PC-9 (cell line): ENCODE measurements at regions not wholly inside any gene's neighbourhood (a gene's known extent, or its start where the extent isn't known, plus 50 kb on each side); places are given as distances from the start of the nearest gene placed in this dataset.

Source experiments
- BruUV-seq: library from RNA; stranded (reverse); fragments of 400-500 nt; replicated peaks from 2 replicates; lab custom pipeline; 2021; lab: Mats Ljungman, UMichigan
- CTCF ChIA-PET: fragments of 300-600 bp; sonication (Branson Sonifier 250); formaldehyde crosslinking; loops from one replicate; lab custom pipeline; 2022; ENCODE audit warnings: antibody characterized with exemption; lab: Charles Lee
- POLR2A ChIA-PET: fragments of 300-600 bp; sonication (Branson Sonifier 250); formaldehyde crosslinking; loops from one replicate; lab custom pipeline; 2022; ENCODE audit warnings: antibody characterized with exemption; ENCODE audit not compliant: unreplicated experiment; lab: Charles Lee
- DNase-seq, 2 experiments: peaks; one replicate each; pipeline versions ENCODE4 v3.0.0 to v3.0.0-alpha.2; 2015 to 2022; ENCODE audit warnings: mixed read lengths in 1 of 2
- H2AFZ ChIP-seq: fragments of 200-600 bp; sonication (generic); 2 replicates; pipeline ENCODE4 v1.8.1; 2017; ENCODE audit warnings: antibody characterized with exemption
- H3F3A ChIP-seq: fragments of 200-600 bp; sonication (generic); 2 replicates; pipeline ENCODE4 v1.8.1; 2017; ENCODE audit warnings: antibody characterized with exemption, mild to moderate bottlenecking, low read depth; ENCODE audit not compliant: insufficient read depth
- H3K27ac ChIP-seq: fragments of 200-600 bp; sonication (generic); 2 replicates; pipeline ENCODE4 v1.6.1; 2016; ENCODE audit warnings: mixed run types
- H3K27me3 ChIP-seq: fragments of 200-600 bp; sonication (generic); 2 replicates; pipeline ENCODE4 v1.6.1; 2016; ENCODE audit warnings: low read depth, mixed run types; ENCODE audit not compliant: insufficient read depth
- H3K36me3 ChIP-seq: fragments of 200-600 bp; sonication (generic); 2 replicates; pipeline ENCODE4 v1.6.1; 2016; ENCODE audit warnings: low read depth, mixed run types
- H3K4me1 ChIP-seq: fragments of 200-600 bp; sonication (generic); replicated peaks from 2 replicates; pipeline ENCODE4 v1.6.1; 2016; ENCODE audit warnings: mixed run types; ENCODE audit not compliant: insufficient read depth
- H3K4me2 ChIP-seq: fragments of 200-600 bp; sonication (generic); 2 replicates; pipeline ENCODE4 v1.6.1; 2017; ENCODE audit warnings: mixed run types
- H3K4me3 ChIP-seq: fragments of 200-600 bp; sonication (generic); 2 replicates; pipeline ENCODE4 v1.6.1; 2016; ENCODE audit warnings: mixed run types
- H3K79me2 ChIP-seq: fragments of 200-600 bp; sonication (generic); 2 replicates; pipeline ENCODE4 v1.6.1; 2017; ENCODE audit warnings: low read depth, mixed run types
- H3K9me2 ChIP-seq: fragments of 200-600 bp; sonication (generic); 2 replicates; pipeline ENCODE4 v1.8.1; 2017; ENCODE audit warnings: mild to moderate bottlenecking; ENCODE audit not compliant: insufficient read depth
- H3K9me3 ChIP-seq: fragments of 200-600 bp; sonication (generic); 2 replicates; pipeline ENCODE4 v1.8.1; 2016; ENCODE audit warnings: low read depth; ENCODE audit not compliant: insufficient read depth
- H4K20me1 ChIP-seq: fragments of 200-600 bp; sonication (generic); 2 replicates; pipeline ENCODE4 v1.8.1; 2017; ENCODE audit not compliant: insufficient read depth
- EZH2 ChIP-seq: fragments of 200-600 bp; sonication (generic); IDR thresholded peaks from 2 replicates; pipeline ENCODE4 v1.8.0; 2017; ENCODE audit warnings: antibody characterized with exemption, low read depth
- intact Hi-C: fragments of 100-400 bp; cut with micrococcal nuclease; formaldehyde crosslinking; loops from one replicate; pipeline ENCODE4 v1.10.0; 2022; ENCODE audit not compliant: unreplicated experiment
- TF ChIP-seq, protein P1 (sequence below): fragments of 200-600 bp; sonication (generic); conservative IDR thresholded peaks from 2 replicates; pipeline ENCODE4 v1.6.1; 2017; ENCODE audit warnings: mixed run types, antibody characterized with exemption, mild to moderate bottlenecking, moderate library complexity

- no peak for TF ChIP-seq EZH2
- TF ChIP-seq, protein P1, sequence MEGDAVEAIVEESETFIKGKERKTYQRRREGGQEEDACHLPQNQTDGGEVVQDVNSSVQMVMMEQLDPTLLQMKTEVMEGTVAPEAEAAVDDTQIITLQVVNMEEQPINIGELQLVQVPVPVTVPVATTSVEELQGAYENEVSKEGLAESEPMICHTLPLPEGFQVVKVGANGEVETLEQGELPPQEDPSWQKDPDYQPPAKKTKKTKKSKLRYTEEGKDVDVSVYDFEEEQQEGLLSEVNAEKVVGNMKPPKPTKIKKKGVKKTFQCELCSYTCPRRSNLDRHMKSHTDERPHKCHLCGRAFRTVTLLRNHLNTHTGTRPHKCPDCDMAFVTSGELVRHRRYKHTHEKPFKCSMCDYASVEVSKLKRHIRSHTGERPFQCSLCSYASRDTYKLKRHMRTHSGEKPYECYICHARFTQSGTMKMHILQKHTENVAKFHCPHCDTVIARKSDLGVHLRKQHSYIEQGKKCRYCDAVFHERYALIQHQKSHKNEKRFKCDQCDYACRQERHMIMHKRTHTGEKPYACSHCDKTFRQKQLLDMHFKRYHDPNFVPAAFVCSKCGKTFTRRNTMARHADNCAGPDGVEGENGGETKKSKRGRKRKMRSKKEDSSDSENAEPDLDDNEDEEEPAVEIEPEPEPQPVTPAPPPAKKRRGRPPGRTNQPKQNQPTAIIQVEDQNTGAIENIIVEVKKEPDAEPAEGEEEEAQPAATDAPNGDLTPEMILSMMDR = no peak
- intact Hi-C loops = no loop called here
Observed at GRCh38 chr15:47400603-47401002, 316.7 kb upstream of the SEMA6D start.

GRCh38 chr15:47401427-47401826 lies 315.9 kb upstream of the SEMA6D start:
- Histone ChIP-seq H2AFZ (no peak overlapping the region), H3K9me3 (no peaks in the 10 kb centered on the region), H3F3A (no peaks in the 10 kb centered on the region), H3K36me3 (no peaks in the 10 kb centered on the region), H3K4me3 (no peak overlapping the region), H3K27ac (no peak overlapping the region), H3K27me3 (no peaks in the 10 kb centered on the region; the same call in 1 of the 2 replicates), H3K4me1 (no peaks in the 10 kb centered on the region), H3K4me2 (no peak overlapping the region), H3K79me2 (no peaks in the 10 kb centered on the region), H3K9me2 (no peaks in the 10 kb centered on the region), H4K20me1 (no peaks in the 10 kb centered on the region)
- POLR2A ChIA-PET = no interaction called here
- TF ChIP-seq, protein P1 = no peak
- no peak for TF ChIP-seq EZH2
- no TSS peak for BruUV-seq
- CTCF ChIA-PET = no interaction called here
- no peak for DNase-seq
- intact Hi-C loops = no loop called here

More at GRCh38 chr15:47400603-47401002, 316.7 kb upstream of the SEMA6D start:
- Histone ChIP-seq H3K4me3 (no peak overlapping the region), H3K9me3 (no peaks in the 10 kb centered on the region), H3K79me2 (no peaks in the 10 kb centered on the region), H3K9me2 (no peaks in the 10 kb centered on the region), H3F3A (no peaks in the 10 kb centered on the region), H2AFZ (no peak overlapping the region), H3K4me2 (no peak overlapping the region), H3K36me3 (no peaks in the 10 kb centered on the region), H3K27me3 (no peaks in the 10 kb centered on the region; the same call in 1 of the 2 replicates), H4K20me1 (no peaks in the 10 kb centered on the region), H3K4me1 (no peaks in the 10 kb centered on the region), H3K27ac (no peak overlapping the region)
- ChIA-PET POLR2A (no interaction called here), CTCF (no interaction called here)
- DNase-seq = no peak
- BruUV-seq = no TSS peak

DNA sequence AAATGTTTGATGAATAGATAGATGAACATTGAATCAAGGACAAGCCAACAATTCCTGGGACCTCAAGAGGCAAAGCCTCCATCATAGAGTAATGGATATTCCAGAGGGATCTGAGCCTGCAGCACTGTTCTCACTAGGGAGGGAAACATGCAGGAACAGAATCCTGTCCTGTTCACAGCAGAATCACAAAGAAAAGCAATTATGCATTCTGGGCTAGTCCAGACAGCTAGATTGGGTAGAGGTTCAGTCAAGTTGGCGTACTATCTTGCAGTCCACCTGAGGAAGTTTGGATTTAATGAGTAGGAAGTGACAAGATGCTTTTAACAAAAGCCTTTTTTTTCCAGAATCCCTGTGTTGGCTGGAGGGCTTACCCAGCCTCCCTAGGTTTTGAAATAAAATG lies 314.5 kb upstream of the SEMA6D start:
- H3K9me3 ChIP-seq = no peaks in the 10 kb centered on the region
- TF ChIP-seq, protein P1 = no peak
- no peak for TF ChIP-seq EZH2
- no peak overlapping the region for H3K4me2 ChIP-seq
- POLR2A ChIA-PET = no interaction called here
- H3K4me3 ChIP-seq = no peak overlapping the region
- H3K36me3 ChIP-seq = no peaks in the 10 kb centered on the region
- H3K4me1 ChIP-seq = no peaks in the 10 kb centered on the region
- no peak overlapping the region for H2AFZ ChIP-seq
- CTCF ChIA-PET = no interaction called here
- no TSS peak for BruUV-seq
- intact Hi-C loops = no loop called here
- no peak overlapping the region for H3K27ac ChIP-seq
- H4K20me1 ChIP-seq = no peaks in the 10 kb centered on the region
- H3K79me2 ChIP-seq = no peaks in the 10 kb centered on the region
- DNase-seq = no peak
- H3K27me3 ChIP-seq = no peaks in the 10 kb centered on the region; the same call in 1 of the 2 replicates
- H3F3A ChIP-seq = no peaks in the 10 kb centered on the region
- no peaks in the 10 kb centered on the region for H3K9me2 ChIP-seq
